HG03139 (cell line): ENCODE measurements at regions not wholly inside any gene's neighbourhood (a gene's known extent, or its start where the extent isn't known, plus 50 kb on each side); places are given as distances from the start of the nearest gene placed in this dataset.

Experiments used
- ATAC-seq: cut with Tn5 transposase; IDR thresholded peaks from one replicate; pipeline ENCODE4 v1.9.1; 2021; ENCODE audit not compliant: unreplicated experiment

DNA sequence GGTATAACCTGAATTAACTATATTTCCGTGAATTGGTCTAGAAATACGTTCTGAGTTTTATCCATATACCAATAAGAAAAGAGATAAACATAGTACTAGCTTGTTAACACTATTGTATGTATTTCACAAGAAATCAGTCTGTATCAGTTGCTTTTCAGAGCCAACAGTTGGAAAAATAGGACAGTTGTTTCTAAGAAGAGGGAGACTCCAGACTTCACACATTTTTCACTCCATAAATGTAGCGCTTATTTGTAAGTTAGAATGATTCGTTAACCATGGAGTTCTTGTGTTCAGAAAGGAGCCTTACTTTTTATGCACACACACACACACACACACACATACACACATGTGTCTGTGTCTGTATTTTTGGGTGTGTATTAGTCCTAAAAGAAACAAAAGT, 376.7 kb upstream of the SMIM31 start:
- no peak for ATAC-seq

- no peak for ATAC-seq
Observed at GRCh38 chr4:164378361-164378760, 375.6 kb upstream of the SMIM31 start.

DNA sequence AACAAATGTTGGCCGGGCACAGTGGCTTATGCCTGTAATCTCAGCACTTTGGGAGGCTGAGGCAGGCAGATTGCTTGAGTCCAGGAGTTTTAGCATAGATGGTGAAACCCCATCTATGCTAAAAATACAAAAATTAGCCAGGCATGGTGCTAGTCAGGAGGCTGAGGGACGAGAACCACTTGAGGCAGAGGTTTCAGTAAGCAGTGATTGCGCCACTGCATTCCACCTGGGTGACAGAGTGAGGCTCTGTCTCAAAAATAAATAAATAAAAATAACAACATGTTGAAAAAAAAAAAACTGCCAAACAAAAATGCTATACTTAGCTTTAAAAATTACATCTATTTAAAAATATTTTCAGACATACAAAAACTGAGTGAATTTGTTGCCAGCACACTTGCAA, 374.2 kb upstream of the SMIM31 start:
- no peak for ATAC-seq

- no peak for ATAC-seq
Observed at GRCh38 chr4:164381859-164382258, 372.1 kb upstream of the SMIM31 start.

DNA sequence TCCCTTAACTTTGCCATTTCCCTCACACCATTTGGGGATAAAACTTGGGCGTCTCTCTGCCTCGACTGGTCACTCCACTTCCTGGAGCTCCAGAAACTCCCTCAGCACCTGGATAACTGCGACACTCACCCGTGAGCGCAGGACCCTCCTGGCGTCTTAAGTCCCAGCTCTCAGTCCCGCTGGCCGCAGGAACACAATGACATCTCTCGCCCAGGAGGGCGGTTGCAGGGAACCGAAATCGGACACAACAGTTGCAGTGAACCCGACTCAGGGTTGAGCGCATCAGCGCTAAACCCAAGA, 370.9 kb upstream of the SMIM31 start:
- ATAC-seq = no peak

DNA sequence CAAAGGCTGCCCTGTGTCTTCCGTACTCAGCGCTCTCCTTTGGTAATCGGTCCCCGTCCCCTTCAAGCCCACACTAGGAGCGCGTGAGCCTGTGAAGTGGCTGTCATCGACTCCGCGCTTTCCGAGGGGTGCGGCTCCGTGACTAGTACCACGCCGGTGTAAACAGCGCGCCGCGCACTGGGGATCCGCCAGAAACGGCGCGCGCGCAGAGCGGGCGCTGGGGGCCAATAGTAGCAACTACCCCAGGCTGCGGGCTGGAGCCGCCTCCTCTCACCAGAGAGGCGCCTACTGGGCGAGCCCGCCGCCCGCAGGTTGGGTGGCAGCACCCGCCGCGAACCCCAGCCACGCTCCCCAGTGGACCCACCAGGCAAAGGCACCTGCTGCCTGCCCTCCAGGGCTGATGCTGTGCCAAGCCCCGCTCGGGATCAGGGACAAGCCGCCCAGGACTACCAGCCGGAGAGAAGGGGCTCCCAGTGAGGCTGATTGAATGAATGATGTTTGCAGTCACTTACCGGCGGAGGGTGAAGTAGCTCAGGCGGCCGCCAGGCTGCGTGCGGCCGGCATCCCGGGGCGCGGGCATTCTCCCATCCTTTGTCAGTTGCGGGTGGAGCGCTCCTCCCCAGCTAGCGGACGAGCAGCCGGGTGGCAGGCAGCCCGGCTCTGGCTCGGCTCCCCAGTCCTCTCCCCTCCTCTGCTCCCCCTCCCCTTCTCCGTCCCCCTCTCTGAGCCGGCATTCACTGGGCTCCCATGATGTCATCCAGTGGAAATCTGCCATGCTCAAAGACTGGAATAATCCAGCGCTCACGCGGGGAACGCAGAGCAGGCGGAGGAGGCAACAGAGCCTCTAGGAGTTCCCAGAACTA, 370.3 kb upstream of the SMIM31 start:
- ATAC-seq = no peak

DNA sequence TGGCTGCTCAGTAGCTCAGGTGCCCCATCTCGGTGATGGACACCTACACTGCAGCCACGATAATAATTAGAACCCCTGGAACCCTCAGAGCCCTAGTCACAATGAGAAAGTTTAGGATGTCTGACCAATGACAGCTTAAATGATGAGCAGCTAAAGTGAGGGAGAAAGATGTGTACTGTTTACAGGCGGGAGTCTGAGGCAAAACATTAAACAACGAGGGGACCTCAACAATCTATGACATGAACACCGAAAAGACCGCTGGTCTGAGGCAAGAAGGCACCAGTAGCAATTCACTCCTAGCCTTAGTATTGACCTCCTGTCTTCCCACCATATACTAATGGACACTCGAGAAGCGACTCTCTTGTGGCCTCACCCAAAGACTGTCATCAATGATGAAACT, 369.5 kb upstream of the SMIM31 start:
- ATAC-seq = no peak

DNA sequence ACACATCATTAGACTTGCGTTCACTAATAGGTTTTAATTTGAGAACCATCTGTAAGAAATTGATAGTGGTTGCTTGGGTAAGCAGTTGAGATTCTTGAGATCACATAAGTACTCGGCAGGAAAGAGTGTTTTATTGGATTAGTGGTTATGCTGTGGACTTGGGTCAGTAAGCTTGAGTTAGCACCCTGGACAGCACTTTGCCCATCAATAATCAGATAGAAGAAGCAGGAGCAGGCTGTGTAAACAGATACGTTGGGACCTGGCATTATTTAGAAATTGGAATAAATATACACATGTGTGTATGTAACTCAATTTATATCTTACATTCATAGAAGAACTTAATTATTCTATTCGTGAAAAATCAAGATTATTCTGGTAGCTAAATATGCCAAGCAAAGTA, 357.5 kb upstream of the SMIM31 start:
- ATAC-seq = no peak

DNA sequence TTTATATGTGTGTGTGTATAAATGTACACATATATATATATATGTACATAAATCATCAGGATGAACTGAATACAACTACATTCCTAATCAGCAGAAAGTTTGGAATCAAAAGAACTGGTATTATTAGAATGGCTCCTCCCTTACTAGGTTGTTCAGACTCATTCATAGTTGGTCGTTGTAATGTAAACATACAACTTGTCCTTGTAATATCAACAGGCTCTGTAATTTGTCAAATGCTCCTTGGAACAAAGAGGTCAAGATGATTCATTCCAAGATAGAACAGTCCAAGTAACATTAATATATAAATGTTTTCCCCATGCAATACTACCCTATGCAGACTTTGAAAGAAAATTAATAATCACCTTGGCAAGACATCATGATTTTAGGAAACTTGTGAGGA, 351.4 kb upstream of the SMIM31 start:
- no peak for ATAC-seq

DNA sequence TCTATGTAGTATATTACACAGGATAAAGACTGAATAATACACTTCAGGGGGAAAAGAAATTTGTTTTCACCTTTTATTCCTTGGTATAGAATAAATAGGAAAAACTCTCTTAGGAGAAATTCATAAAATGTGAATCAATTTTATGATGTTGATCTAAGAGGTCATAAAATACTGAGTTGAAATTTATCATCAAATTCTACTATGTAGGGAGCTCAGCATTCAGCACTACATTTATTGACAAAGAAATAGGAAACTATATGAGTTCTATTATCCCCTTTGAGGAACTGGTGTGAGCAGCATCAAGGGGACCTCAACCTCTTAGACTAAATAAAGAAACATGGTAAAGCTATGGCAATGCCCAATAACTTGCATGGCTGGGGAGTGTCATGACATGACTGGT, 348.2 kb upstream of the SMIM31 start:
- no peak for ATAC-seq

GRCh38 chr4:164408831-164409230, 345.1 kb upstream of the SMIM31 start:
- ATAC-seq = no peak

GRCh38 chr4:164410401-164410800, 343.5 kb upstream of the SMIM31 start:
- no peak for ATAC-seq

- ATAC-seq = no peak
Observed at GRCh38 chr4:164412246-164412645, 341.7 kb upstream of the SMIM31 start.

- no peak for ATAC-seq
Observed at GRCh38 chr4:164413743-164414142, 340.2 kb upstream of the SMIM31 start.

- no peak for ATAC-seq
Observed at GRCh38 chr4:164423819-164424218, 330.1 kb upstream of the SMIM31 start.

- ATAC-seq = no peak
Observed at GRCh38 chr4:164424846-164425245, 329.1 kb upstream of the SMIM31 start.

DNA sequence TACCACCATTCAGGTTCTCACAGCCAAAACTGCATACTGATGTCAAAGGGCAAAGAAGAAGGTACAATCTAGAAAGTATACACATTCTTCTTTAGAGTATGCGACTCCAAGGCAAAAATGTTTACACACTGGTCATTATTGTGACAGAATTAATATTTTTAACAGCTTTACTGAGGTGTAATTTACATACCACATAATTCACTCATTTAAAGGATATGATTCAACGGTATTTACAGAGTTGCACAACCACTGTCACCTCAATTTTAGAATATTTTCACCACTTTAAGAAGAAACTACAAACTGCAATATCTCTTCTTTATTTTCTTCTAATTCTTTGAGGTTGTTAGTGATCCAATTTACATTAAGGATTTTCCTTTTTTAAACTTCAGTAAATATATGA, 325.4 kb upstream of the SMIM31 start:
- ATAC-seq = no peak

DNA sequence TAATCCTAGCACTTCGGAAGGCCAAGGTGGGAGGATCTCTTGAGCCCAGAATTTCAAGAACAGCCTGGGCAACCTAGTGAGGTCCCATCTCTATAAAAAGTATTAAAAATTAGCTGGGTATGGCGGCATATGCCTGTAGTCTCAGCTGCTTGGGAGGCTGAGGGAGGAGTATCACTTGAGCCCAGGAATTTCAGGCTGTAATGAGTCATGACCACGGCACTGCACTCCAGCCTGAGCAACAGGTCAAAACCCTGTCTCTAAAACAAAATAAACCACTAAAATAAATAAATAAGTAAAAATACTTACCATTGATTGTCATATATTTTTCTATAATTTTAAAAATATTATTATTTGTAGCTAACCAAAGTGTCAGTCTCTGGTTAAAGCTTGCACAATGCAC, 315.6 kb upstream of the SMIM31 start:
- ATAC-seq = no peak

GRCh38 chr4:164439037-164439436, 314.9 kb upstream of the SMIM31 start:
- no peak for ATAC-seq

- ATAC-seq = no peak
Observed at GRCh38 chr4:164440199-164440598, 313.7 kb upstream of the SMIM31 start.

- ATAC-seq = no peak
Observed at GRCh38 chr4:164441109-164441508, 312.8 kb upstream of the SMIM31 start.

DNA sequence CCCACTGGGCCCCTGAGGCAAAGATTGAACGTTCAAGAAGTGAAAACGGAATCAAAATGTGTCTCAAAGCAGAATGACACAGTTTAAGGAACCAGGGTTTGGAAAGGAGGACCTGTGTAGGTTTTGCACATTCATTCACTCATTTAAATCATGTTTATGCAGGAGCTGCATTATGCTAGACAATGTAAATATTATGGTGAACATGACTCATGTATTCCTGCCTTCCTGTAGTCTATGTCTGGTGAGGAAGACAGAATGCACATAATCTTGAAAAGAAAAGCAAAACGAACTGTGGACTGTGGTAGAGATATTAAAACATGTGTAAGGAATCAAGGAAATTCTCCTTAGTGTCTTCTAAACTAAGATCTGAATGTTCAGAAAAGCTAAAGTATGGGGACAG, 311.8 kb upstream of the SMIM31 start:
- ATAC-seq = no peak

DNA sequence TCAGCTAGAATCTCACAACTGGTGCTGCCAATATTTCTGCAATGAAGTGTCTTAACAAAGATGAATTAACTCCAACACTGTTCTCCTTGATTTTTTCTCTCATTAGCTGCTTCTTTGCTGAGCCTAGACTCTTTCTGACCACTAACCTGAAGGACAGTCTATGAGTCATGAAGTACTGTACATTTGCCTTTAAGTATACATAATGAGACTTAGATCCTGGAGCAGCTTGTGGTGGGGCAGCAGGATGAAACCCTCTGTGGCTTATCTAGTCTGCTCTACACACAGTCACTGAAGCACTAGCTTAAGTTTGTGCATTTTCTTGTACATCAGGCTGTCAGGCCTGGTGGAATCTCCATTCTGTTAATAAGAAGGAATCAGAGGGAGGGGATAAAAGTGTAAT, 307.4 kb upstream of the SMIM31 start:
- ATAC-seq = no peak
